Activated CD4-positive, alpha-beta memory T cell treated with anti-CD3 and anti-CD28 coated beads, Interleukin-2, amount 10 ng/mL, durations not matched to agents 7 days and 5 days (primary cell): ENCODE measurements at regions not wholly inside any gene's neighbourhood (a gene's known extent, or its start where the extent isn't known, plus 50 kb on each side); places are given as distances from the start of the nearest gene placed in this dataset.

Experiments used
- CTCF ChIA-PET: fragments of 350-600 bp; sonication (Branson Sonifier 250); formaldehyde crosslinking; loops from one replicate; lab custom pipeline; 2021; ENCODE audit warnings: antibody characterized with exemption, inconsistent platforms; lab: Charles Lee
- POLR2A ChIA-PET: fragments of 350-600 bp; sonication (Branson Sonifier 250); formaldehyde crosslinking; loops from one replicate; lab custom pipeline; 2021; ENCODE audit warnings: antibody characterized with exemption; lab: Charles Lee
- DNase-seq: peaks from one replicate; pipeline ENCODE4 v3.0.0-alpha.2; 2020
- H3K27ac Mint-ChIP-seq: one replicate; pipeline ENCODE4 v1.8.0; 2021; ENCODE audit warnings: mild to moderate bottlenecking, mixed read lengths
- H3K27me3 Mint-ChIP-seq: one replicate; pipeline ENCODE4 v1.8.0; 2021; ENCODE audit warnings: mixed read lengths
- H3K36me3 Mint-ChIP-seq: one replicate; pipeline ENCODE4 v1.8.0; 2021; ENCODE audit warnings: low read depth, mixed read lengths
- H3K4me1 Mint-ChIP-seq: one replicate; pipeline ENCODE4 v1.8.0; 2021; ENCODE audit warnings: mixed read lengths
- H3K4me3 Mint-ChIP-seq: one replicate; pipeline ENCODE4 v1.8.0; 2021; ENCODE audit warnings: mild to moderate bottlenecking, mixed read lengths
- H3K9me3 Mint-ChIP-seq: one replicate; pipeline ENCODE4 v1.8.0; 2021; ENCODE audit warnings: mixed read lengths

DNA sequence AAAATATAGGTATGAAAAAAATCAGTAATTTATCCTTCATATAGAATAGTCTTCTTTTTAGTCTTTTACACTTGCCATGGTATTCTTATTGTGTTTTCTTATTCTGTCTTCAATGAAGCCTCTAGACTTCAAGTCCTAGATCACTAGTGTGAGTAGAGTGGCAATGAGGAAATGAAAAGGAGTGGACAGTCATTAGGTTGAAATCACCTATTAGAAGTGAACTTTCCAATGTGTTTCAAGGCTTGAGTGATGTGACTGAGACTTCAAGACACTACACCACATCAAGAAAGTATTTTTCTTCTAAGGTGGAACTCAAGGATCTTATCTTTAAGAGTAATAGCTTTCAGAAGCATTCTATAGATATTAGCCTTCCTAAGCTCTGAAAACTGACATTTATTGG lies 357.8 kb upstream of the MBL2 start:
- no peak for DNase-seq
- POLR2A ChIA-PET: no interaction called here
- no peaks in the 10 kb centered on the region for H3K27me3 Mint-ChIP-seq
- CTCF ChIA-PET: no interaction called here
- no peaks in the 10 kb centered on the region for H3K4me1 Mint-ChIP-seq
- peaks cover 11% of the 10 kb centered on the region for H3K9me3 Mint-ChIP-seq
- no peak overlapping the region for H3K27ac Mint-ChIP-seq
- no peaks in the 10 kb centered on the region for H3K36me3 Mint-ChIP-seq
- no peak overlapping the region for H3K4me3 Mint-ChIP-seq

GRCh38 chr10:53127686-53128085 lies 355.1 kb upstream of the MBL2 start:
- no peak overlapping the region for H3K4me3 Mint-ChIP-seq
- H3K9me3 Mint-ChIP-seq: peaks cover 19% of the 10 kb centered on the region
- ChIA-PET CTCF (no interaction called here), POLR2A (no interaction called here)
- DNase-seq: no peak
- H3K36me3 Mint-ChIP-seq: no peaks in the 10 kb centered on the region
- no peaks in the 10 kb centered on the region for H3K4me1 Mint-ChIP-seq
- H3K27me3 Mint-ChIP-seq: no peaks in the 10 kb centered on the region
- no peak overlapping the region for H3K27ac Mint-ChIP-seq

GRCh38 chr10:53123311-53123710 lies 350.7 kb upstream of the MBL2 start:
- Mint-ChIP-seq H3K4me3 (no peak overlapping the region), H3K4me1 (no peaks in the 10 kb centered on the region), H3K27ac (no peak overlapping the region), H3K27me3 (no peaks in the 10 kb centered on the region), H3K9me3 (peaks cover 16% of the 10 kb centered on the region), H3K36me3 (no peaks in the 10 kb centered on the region)
- POLR2A ChIA-PET: no interaction called here
- no peak for DNase-seq
- CTCF ChIA-PET: no interaction called here

DNA sequence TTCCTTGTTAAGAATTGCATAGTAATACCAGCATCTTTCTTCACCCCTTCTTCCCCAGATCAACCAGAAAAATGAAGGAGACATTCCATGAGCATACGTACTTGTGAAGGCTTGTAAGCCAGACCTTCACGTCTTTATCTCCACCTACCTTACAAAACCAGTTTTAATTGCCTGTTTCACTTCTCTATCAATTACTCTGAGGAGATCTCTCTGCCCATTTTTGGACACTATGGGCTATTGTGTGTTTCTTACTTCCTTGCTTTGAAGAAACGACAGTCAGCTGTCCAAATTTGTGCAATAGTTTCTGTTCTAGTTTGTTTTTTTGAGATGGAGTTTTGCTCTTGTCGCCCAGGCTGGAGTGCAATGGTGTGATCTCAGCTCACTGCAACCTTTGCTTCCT lies 349.7 kb upstream of the MBL2 start:
- Mint-ChIP-seq H3K4me1 (no peaks in the 10 kb centered on the region), H3K36me3 (no peaks in the 10 kb centered on the region), H3K4me3 (no peak overlapping the region), H3K9me3 (peaks cover 17% of the 10 kb centered on the region), H3K27me3 (no peaks in the 10 kb centered on the region), H3K27ac (no peak overlapping the region)
- DNase-seq: no peak
- CTCF ChIA-PET: no interaction called here
- POLR2A ChIA-PET: no interaction called here

GRCh38 chr10:53115660-53116059 lies 343.1 kb upstream of the MBL2 start:
- ChIA-PET CTCF (no interaction called here), POLR2A (no interaction called here)
- Mint-ChIP-seq H3K27ac (no peak overlapping the region), H3K27me3 (no peaks in the 10 kb centered on the region), H3K4me3 (no peak overlapping the region), H3K9me3 (peaks cover 21% of the 10 kb centered on the region), H3K4me1 (peaks cover under 1% of the 10 kb centered on the region), H3K36me3 (no peaks in the 10 kb centered on the region)
- DNase-seq: no peak

DNA sequence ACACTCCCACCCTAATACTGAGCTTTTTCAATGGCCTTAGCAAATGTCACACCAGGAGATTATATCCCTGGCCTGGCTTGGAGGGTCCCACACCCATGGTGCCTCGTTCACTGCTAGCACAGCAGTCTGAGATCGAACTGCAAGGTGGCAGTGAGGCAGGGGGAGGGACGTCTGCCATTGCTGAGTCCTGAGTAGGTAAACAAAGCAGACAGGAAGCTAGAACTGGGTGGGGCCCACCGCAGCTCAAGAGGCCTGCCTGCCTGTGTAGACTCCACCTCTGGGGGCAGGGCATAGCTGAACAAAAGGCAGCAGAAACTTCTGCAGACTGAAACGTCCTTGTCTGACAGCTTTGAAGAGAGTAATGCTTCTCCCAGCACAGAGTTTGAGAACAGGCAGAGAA lies 338.9 kb upstream of the MBL2 start:
- H3K4me3 Mint-ChIP-seq: no peak overlapping the region
- DNase-seq: peak; percentile 31

DNA sequence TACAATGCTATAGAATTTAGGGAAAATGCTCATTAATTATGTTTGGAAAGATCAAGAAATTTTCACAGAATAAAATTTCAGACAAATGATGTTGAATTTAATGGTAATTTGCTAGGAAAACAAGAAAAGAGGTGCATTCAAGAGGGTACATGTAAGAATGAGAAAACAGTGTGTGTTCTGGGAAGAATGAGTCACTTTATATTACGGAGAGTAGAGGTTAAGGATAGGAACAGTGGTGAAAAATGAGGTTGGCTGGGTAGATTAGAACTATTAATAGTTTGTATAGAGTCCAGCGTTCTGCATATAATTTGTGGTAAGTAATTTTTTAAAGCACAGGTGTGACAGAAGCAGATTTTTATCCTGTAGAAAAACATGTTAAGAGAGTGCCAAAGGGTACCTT lies 336.7 kb upstream of the MBL2 start:
- no peaks in the 10 kb centered on the region for H3K27me3 Mint-ChIP-seq
- CTCF ChIA-PET: no interaction called here
- no peaks in the 10 kb centered on the region for H3K36me3 Mint-ChIP-seq
- H3K27ac Mint-ChIP-seq: no peak overlapping the region
- peaks cover 12% of the 10 kb centered on the region for H3K9me3 Mint-ChIP-seq
- no peak overlapping the region for H3K4me3 Mint-ChIP-seq
- DNase-seq: no peak
- H3K4me1 Mint-ChIP-seq: peaks cover 2% of the 10 kb centered on the region
- POLR2A ChIA-PET: no interaction called here

More for the DNA sequence above, 338.9 kb upstream of the MBL2 start:
- CTCF ChIA-PET: no interaction called here
- no peak overlapping the region for H3K27ac Mint-ChIP-seq
- POLR2A ChIA-PET: no interaction called here
- H3K9me3 Mint-ChIP-seq: peaks cover 20% of the 10 kb centered on the region
- H3K27me3 Mint-ChIP-seq: no peaks in the 10 kb centered on the region
- no peaks in the 10 kb centered on the region for H3K36me3 Mint-ChIP-seq
- peaks cover 2% of the 10 kb centered on the region for H3K4me1 Mint-ChIP-seq

GRCh38 chr10:53108317-53108934 lies 335.8 kb upstream of the MBL2 start:
- no peak overlapping the region for H3K4me3 Mint-ChIP-seq
- H3K27ac Mint-ChIP-seq: no peak overlapping the region
- H3K9me3 Mint-ChIP-seq: peaks cover 9% of the 10 kb centered on the region
- DNase-seq: no peak
- POLR2A ChIA-PET: no interaction called here
- CTCF ChIA-PET: no interaction called here
- H3K4me1 Mint-ChIP-seq: peaks cover 2% of the 10 kb centered on the region
- H3K36me3 Mint-ChIP-seq: no peaks in the 10 kb centered on the region
- H3K27me3 Mint-ChIP-seq: no peaks in the 10 kb centered on the region

- ChIA-PET POLR2A (no interaction called here), CTCF (no interaction called here)
- Mint-ChIP-seq H3K36me3 (no peaks in the 10 kb centered on the region), H3K9me3 (peaks cover 9% of the 10 kb centered on the region), H3K27ac (no peak overlapping the region), H3K4me1 (peaks cover 2% of the 10 kb centered on the region), H3K4me3 (no peak overlapping the region), H3K27me3 (no peaks in the 10 kb centered on the region)
- no peak for DNase-seq
Measured at GRCh38 chr10:53107711-53108110, 335.1 kb upstream of the MBL2 start.

DNA sequence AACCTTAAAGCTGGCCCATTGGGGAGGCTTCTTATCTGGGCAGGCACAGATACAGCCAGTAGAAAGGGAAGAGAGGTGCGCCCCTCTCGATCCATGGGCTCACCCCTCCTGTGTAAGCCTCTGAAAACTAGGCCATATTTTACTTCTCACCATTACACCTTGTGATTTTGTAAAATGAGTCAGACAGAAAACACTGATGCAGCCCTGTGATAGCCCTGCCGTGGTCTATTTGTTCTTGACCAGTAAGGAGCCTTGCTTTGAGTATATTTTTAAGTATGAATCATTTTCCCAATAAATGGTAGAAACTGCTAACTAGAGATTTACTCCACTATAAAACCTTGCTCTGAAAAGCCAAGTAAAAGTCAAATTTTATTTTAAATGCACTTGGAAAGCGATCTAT lies 329.8 kb upstream of the MBL2 start:
- Mint-ChIP-seq H3K36me3 (no peaks in the 10 kb centered on the region), H3K27me3 (no peaks in the 10 kb centered on the region), H3K9me3 (peaks cover 4% of the 10 kb centered on the region), H3K4me1 (no peaks in the 10 kb centered on the region), H3K27ac (no peak overlapping the region), H3K4me3 (no peak overlapping the region)
- DNase-seq: no peak
- ChIA-PET CTCF (no interaction called here), POLR2A (no interaction called here)

DNA sequence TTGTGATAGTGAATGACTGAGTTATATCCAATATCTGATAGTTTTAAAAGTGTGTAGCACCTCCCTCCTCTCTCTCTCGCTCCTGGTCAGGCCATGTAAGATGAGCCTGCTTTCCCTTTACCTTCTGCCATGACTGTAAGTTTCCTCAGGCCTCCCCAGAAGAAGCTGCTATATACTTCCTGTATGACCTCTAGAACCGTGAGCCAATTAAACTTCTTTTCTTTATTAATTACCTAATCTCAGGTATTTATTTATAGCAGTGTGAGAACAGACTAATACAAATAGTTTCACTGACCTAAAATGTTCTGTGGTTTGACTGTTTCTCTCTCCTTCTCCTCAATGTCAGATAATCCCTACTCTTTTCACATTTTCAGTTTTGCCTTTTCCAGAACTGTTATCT lies 321.3 kb upstream of the MBL2 start:
- Mint-ChIP-seq H3K9me3 (peaks cover 9% of the 10 kb centered on the region), H3K27ac (no peak overlapping the region), H3K27me3 (no peaks in the 10 kb centered on the region), H3K4me1 (no peaks in the 10 kb centered on the region), H3K4me3 (no peak overlapping the region), H3K36me3 (no peaks in the 10 kb centered on the region)
- POLR2A ChIA-PET: no interaction called here
- CTCF ChIA-PET: no interaction called here
- no peak for DNase-seq

GRCh38 chr10:53091574-53091973 lies 319.0 kb upstream of the MBL2 start:
- Mint-ChIP-seq H3K36me3 (no peaks in the 10 kb centered on the region), H3K4me3 (no peak overlapping the region), H3K4me1 (no peaks in the 10 kb centered on the region), H3K9me3 (peaks cover 3% of the 10 kb centered on the region), H3K27ac (no peak overlapping the region), H3K27me3 (no peaks in the 10 kb centered on the region)
- ChIA-PET CTCF (no interaction called here), POLR2A (no interaction called here)
- no peak for DNase-seq

DNA sequence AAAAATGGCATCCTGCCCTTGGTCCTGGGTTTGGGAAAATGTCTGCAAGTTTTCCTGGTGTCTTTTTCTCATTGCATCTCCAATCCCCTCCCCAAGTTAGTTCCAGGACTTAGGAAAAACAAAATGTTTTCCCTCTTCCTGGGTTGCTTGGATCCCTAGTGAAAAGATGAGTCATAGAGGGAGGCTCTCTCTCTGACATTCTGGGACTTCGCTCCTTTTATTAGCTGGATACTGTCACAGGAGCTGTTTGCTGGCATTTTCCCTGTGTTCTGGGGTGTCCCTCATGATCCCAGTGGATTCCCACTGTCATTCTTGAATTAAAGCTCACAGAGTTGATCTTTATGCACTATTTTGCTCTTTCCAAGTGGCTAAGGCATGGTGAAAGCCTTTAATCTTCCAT lies 316.4 kb upstream of the MBL2 start:
- H3K27me3 Mint-ChIP-seq: no peaks in the 10 kb centered on the region
- CTCF ChIA-PET: no interaction called here
- H3K27ac Mint-ChIP-seq: no peak overlapping the region
- peaks cover 15% of the 10 kb centered on the region for H3K9me3 Mint-ChIP-seq
- POLR2A ChIA-PET: no interaction called here
- no peaks in the 10 kb centered on the region for H3K36me3 Mint-ChIP-seq
- H3K4me1 Mint-ChIP-seq: no peaks in the 10 kb centered on the region
- H3K4me3 Mint-ChIP-seq: no peak overlapping the region
- DNase-seq: no peak

DNA sequence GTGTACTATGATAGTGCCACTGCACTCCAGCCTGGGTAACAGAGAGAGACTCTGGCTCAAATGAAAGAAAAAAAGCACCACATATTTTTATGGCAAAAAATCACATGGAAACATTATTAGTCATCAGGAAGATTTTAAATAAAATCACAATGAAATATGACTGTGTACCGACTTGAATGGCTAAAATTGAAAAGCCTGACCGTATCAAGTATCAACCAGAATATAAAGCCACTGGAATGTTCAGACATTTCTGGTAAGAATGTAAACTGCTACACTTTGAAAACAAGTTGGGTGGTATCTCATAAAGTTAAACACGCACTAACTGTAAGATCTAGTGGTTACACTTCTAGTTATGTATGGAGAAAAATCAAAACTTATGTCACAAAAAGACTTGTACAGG lies 306.7 kb upstream of the MBL2 start:
- ChIA-PET POLR2A (no interaction called here), CTCF (no interaction called here)
- no peak overlapping the region for H3K4me3 Mint-ChIP-seq
- H3K27me3 Mint-ChIP-seq: no peaks in the 10 kb centered on the region
- H3K36me3 Mint-ChIP-seq: no peaks in the 10 kb centered on the region
- no peaks in the 10 kb centered on the region for H3K4me1 Mint-ChIP-seq
- peaks cover 13% of the 10 kb centered on the region for H3K9me3 Mint-ChIP-seq
- DNase-seq: no peak
- H3K27ac Mint-ChIP-seq: no peak overlapping the region
